Endodermal cell (in vitro differentiated cells): ENCODE measurements at regions not wholly inside any gene's neighbourhood (a gene's known extent, or its start where the extent isn't known, plus 50 kb on each side); places are given as distances from the start of the nearest gene placed in this dataset.

Source experiments
- DNase-seq: peaks from one replicate; pipeline ENCODE4 v3.0.0-alpha.2; 2017
- H3K27ac ChIP-seq: 2 replicates; pipeline ENCODE4 v1.5.1; 2013; ENCODE audit warnings: mild to moderate bottlenecking, low read depth, low read length, moderate library complexity
- H3K27me3 ChIP-seq: 2 replicates; pipeline ENCODE4 v1.6.1; 2013; ENCODE audit warnings: mild to moderate bottlenecking, low read length, moderate library complexity; ENCODE audit not compliant: insufficient read depth, control insufficient read depth, poor library complexity, severe bottlenecking
- H3K36me3 ChIP-seq: 2 replicates; pipeline ENCODE4 v1.7.0; 2013; ENCODE audit warnings: mild to moderate bottlenecking, low read length, moderate library complexity; ENCODE audit not compliant: control insufficient read depth, insufficient read depth
- H3K4me1 ChIP-seq: one replicate; pipeline ENCODE4 v1.7.0; 2013; ENCODE audit warnings: low read length; ENCODE audit not compliant: control insufficient read depth, insufficient read depth
- H3K4me3 ChIP-seq: 2 replicates; pipeline ENCODE4 v1.5.1; 2013; ENCODE audit warnings: mild to moderate bottlenecking, low read length, moderate library complexity
- H3K9ac ChIP-seq: 2 replicates; pipeline ENCODE4 v1.6.1; 2013; ENCODE audit warnings: mild to moderate bottlenecking, low read length, moderate library complexity; ENCODE audit not compliant: poor library complexity, severe bottlenecking; ENCODE audit errors: extremely low read depth
- H3K9me3 ChIP-seq: 2 replicates; pipeline ENCODE4 v1.6.1; 2013; ENCODE audit warnings: mild to moderate bottlenecking, low read length, moderate library complexity; ENCODE audit not compliant: control insufficient read depth
- H3K27ac Mint-ChIP-seq: 2 replicates; pipeline ENCODE4 v1.8.0; 2020; ENCODE audit warnings: mixed read lengths
- H3K27me3 Mint-ChIP-seq: 2 replicates; pipeline ENCODE4 v1.8.0; 2021; ENCODE audit warnings: mild to moderate bottlenecking, mixed read lengths; ENCODE audit not compliant: insufficient read depth
- H3K36me3 Mint-ChIP-seq: 2 replicates; pipeline ENCODE4 v1.8.0; 2020; ENCODE audit warnings: low read depth, mixed read lengths
- H3K4me1 Mint-ChIP-seq: 2 replicates; pipeline ENCODE4 v1.8.0; 2020; ENCODE audit warnings: mixed read lengths
- H3K4me3 Mint-ChIP-seq: 2 replicates; pipeline ENCODE4 v1.8.0; 2020; ENCODE audit warnings: mild to moderate bottlenecking, moderate library complexity, mixed read lengths
- H3K9me3 Mint-ChIP-seq: 2 replicates; pipeline ENCODE4 v1.8.0; 2020; ENCODE audit warnings: mild to moderate bottlenecking, mixed read lengths
- CTCF ChIP-seq: fragments of 200-600 bp; sonication (generic); conservative IDR thresholded peaks from 2 replicates; pipeline ENCODE4 v1.5.0; 2021; ENCODE audit warnings: antibody characterized with exemption, mild to moderate bottlenecking
- WGBS, 2 experiments: methylation state at CpG; one replicate each; pipeline versions ENCODE4 v1.1.5 to v1.1.7; 2013; ENCODE audit warnings: missing lambda C conversion rate in 2 of 2, mixed read lengths in 1 of 2; ENCODE audit not compliant: insufficient coverage in 1 of 2, insufficient read length in 1 of 2; 5-methylcytosine and 5-hydroxymethylcytosine counted together

GRCh38 chr14:23707415-23707814 lies 71.3 kb downstream of the DHRS2 start:
- TF ChIP-seq CTCF, result no peak
- Mint-ChIP-seq H3K36me3 (peaks cover 1% of the 10 kb centered on the region), H3K9me3 (peaks cover 85% of the 10 kb centered on the region), H3K4me3 (no peak overlapping the region), H3K27ac (no peak overlapping the region), H3K27me3 (peaks cover 2% of the 10 kb centered on the region), H3K4me1 (no peaks in the 10 kb centered on the region)
- Histone ChIP-seq H3K4me3 (no peak overlapping the region), H3K36me3 (no peaks in the 10 kb centered on the region), H3K9ac (no peak overlapping the region), H3K4me1 (no peaks in the 10 kb centered on the region), H3K27me3 (no peaks in the 10 kb centered on the region), H3K27ac (no peak overlapping the region), H3K9me3 (peaks cover 59% of the 10 kb centered on the region)
- 70 to 84% methylated on average over 4 to 5 of the region's 5 CpGs for WGBS, 2 experiments
- DNase-seq, result no peak

GRCh38 chr14:23708343-23708742 lies 72.2 kb downstream of the DHRS2 start:
- Histone ChIP-seq H3K4me1 (no peaks in the 10 kb centered on the region), H3K27ac (no peak overlapping the region), H3K9me3 (peaks cover 59% of the 10 kb centered on the region), H3K27me3 (no peaks in the 10 kb centered on the region), H3K36me3 (no peaks in the 10 kb centered on the region), H3K9ac (no peak overlapping the region), H3K4me3 (no peak overlapping the region)
- no peak for TF ChIP-seq CTCF
- peaks cover 1% of the 10 kb centered on the region for H3K36me3 Mint-ChIP-seq
- no peak for DNase-seq
- no peaks in the 10 kb centered on the region for H3K4me1 Mint-ChIP-seq
- peaks cover 85% of the 10 kb centered on the region for H3K9me3 Mint-ChIP-seq
- H3K27ac Mint-ChIP-seq, result no peak overlapping the region
- H3K4me3 Mint-ChIP-seq, result no peak overlapping the region
- 88 to 95% methylated on average over 2 to 4 of the region's 4 CpGs for WGBS, 2 experiments
- H3K27me3 Mint-ChIP-seq, result peaks cover 2% of the 10 kb centered on the region

GRCh38 chr14:23709923-23710322 lies 73.8 kb downstream of the DHRS2 start:
- Mint-ChIP-seq H3K4me3 (no peak overlapping the region), H3K27ac (no peak overlapping the region), H3K27me3 (peaks cover 2% of the 10 kb centered on the region), H3K36me3 (peaks cover 1% of the 10 kb centered on the region), H3K9me3 (peaks cover 73% of the 10 kb centered on the region), H3K4me1 (no peaks in the 10 kb centered on the region)
- Histone ChIP-seq H3K36me3 (no peaks in the 10 kb centered on the region), H3K27me3 (no peaks in the 10 kb centered on the region), H3K9me3 (peaks cover 47% of the 10 kb centered on the region), H3K27ac (no peak overlapping the region), H3K9ac (no peak overlapping the region), H3K4me1 (no peaks in the 10 kb centered on the region), H3K4me3 (no peak overlapping the region)
- no peak for DNase-seq
- TF ChIP-seq CTCF, result no peak
- 47 to 50% methylated on average over 2 of the region's 2 CpGs for WGBS, 2 experiments
